ENCODE measurements at regions not wholly inside any gene's neighbourhood (a gene's known extent, or its start where the extent isn't known, plus 50 kb on each side); places are given as distances from the start of the nearest gene placed in this dataset.

DNA sequence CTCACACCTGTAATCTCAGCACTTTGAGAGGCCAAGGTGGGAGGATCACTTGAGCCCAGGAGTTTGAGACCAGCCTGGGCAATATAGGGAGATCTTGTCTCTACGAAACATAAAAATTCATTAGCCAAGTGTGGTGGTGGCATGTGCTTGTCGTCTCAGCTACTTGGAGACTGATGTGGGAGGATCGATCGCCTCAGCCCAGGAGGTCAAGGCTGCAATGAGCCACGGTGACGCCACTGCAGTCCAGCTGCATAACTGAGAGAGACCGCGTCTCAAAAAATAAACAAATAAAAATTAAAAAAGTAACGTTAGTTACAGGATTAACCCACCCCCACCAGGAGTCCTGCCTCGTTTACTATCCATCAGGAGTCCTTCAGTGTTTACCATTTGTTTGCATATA, 345.1 kb downstream of the BTBD3 start:
- TF ChIP-seq, protein P1, sequence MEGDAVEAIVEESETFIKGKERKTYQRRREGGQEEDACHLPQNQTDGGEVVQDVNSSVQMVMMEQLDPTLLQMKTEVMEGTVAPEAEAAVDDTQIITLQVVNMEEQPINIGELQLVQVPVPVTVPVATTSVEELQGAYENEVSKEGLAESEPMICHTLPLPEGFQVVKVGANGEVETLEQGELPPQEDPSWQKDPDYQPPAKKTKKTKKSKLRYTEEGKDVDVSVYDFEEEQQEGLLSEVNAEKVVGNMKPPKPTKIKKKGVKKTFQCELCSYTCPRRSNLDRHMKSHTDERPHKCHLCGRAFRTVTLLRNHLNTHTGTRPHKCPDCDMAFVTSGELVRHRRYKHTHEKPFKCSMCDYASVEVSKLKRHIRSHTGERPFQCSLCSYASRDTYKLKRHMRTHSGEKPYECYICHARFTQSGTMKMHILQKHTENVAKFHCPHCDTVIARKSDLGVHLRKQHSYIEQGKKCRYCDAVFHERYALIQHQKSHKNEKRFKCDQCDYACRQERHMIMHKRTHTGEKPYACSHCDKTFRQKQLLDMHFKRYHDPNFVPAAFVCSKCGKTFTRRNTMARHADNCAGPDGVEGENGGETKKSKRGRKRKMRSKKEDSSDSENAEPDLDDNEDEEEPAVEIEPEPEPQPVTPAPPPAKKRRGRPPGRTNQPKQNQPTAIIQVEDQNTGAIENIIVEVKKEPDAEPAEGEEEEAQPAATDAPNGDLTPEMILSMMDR (IDR thresholded peaks at IDR 0.05), result no peak
- TF ChIP-seq POLR2A (IDR thresholded peaks at IDR 0.05), result no peak
